GM12878 (cell line): ENCODE measurements at regions not wholly inside any gene's neighbourhood (a gene's known extent, or its start where the extent isn't known, plus 50 kb on each side); places are given as distances from the start of the nearest gene placed in this dataset.

Experiments used
- ATAC-seq: fragments of 200-7000 bp; cut with Tn5 transposase; 3 replicates; pipeline ENCODE4 v1.9.1; 2020; ENCODE audit warnings: mild to moderate bottlenecking, moderate library complexity
- BruUV-seq: library from RNA; stranded (reverse); fragments of 400-500 nt; replicated peaks from 2 replicates; lab custom pipeline; 2021; lab: Mats Ljungman, UMichigan
- CTCF ChIA-PET: fragments of 300-600 bp; sonication (Branson Sonifier 250); formaldehyde crosslinking; extraction: SDS; loops from one replicate; lab custom pipeline; 2021; ENCODE audit warnings: inconsistent platforms; lab: Yijun Ruan, JAX
- POLR2A ChIA-PET: fragments of 350-600 bp; formaldehyde crosslinking; extraction: SDS; loops from one replicate; lab custom pipeline; 2021; ENCODE audit warnings: inconsistent platforms; lab: Charles Lee
- RAD21 ChIA-PET: fragments of 300-600 bp; sonication (Branson Sonifier 250); formaldehyde crosslinking; loops from one replicate; lab custom pipeline; 2023; ENCODE audit warnings: antibody characterized with exemption; ENCODE audit not compliant: unreplicated experiment; lab: Charles Lee
- SMC1A ChIA-PET: fragments of 300-600 bp; sonication (Branson Sonifier 250); formaldehyde crosslinking; loops from one replicate; lab custom pipeline; 2023; ENCODE audit not compliant: unreplicated experiment, uncharacterized antibody; lab: Charles Lee
- DNase-seq: peaks from one replicate; pipeline ENCODE4 v3.0.0-alpha.2; 2011; ENCODE audit warnings: low read depth, low spot score
- FAIRE-seq: peaks from 3 replicates; lab custom pipeline; 2011; peaks lifted over from hg19 to GRCh38; lab: Jason Lieb, UNC
- H2AFZ ChIP-seq: 2 replicates; pipeline ENCODE4 v1.6.0; 2011; ENCODE audit warnings: low read depth, low read length, control low read depth; ENCODE audit not compliant: control insufficient read depth
- H3K27ac ChIP-seq: 2 replicates; pipeline ENCODE4 v1.5.1; 2011; ENCODE audit warnings: control low read depth; ENCODE audit not compliant: control insufficient read depth, insufficient read depth
- H3K27me3 ChIP-seq, 2 experiments: replicated peaks in 1 of 2; 2 replicates each; pipeline versions ENCODE4 v1.6.0 to v1.6.1; 2011; ENCODE audit warnings: low read length in 1 of 2; ENCODE audit not compliant: control insufficient read depth in 2 of 2, insufficient read depth in 2 of 2
- H3K36me3 ChIP-seq, 2 experiments: 2 replicates each; pipeline ENCODE4 v1.5.1; 2011; ENCODE audit warnings: low read length in 1 of 2; ENCODE audit not compliant: control insufficient read depth in 2 of 2, insufficient read depth in 2 of 2
- H3K4me1 ChIP-seq: 2 replicates; pipeline ENCODE4 v1.6.1; 2011; ENCODE audit warnings: mild to moderate bottlenecking, low read length, moderate library complexity, mixed read lengths; ENCODE audit not compliant: control insufficient read depth, insufficient read depth
- H3K4me2 ChIP-seq: 2 replicates; pipeline ENCODE4 v1.6.0; 2011; ENCODE audit warnings: control low read depth; ENCODE audit not compliant: control insufficient read depth, insufficient read depth
- H3K4me3 ChIP-seq: fragments of 200-600 bp; sonication (generic); 2 replicates; pipeline ENCODE4 v1.5.1; 2016
- H3K79me2 ChIP-seq: 2 replicates; pipeline ENCODE4 v1.6.0; 2011; ENCODE audit warnings: low read length; ENCODE audit not compliant: control insufficient read depth, insufficient read depth
- H3K9ac ChIP-seq: 2 replicates; pipeline ENCODE4 v1.8.0; 2011; ENCODE audit warnings: low read length, control low read depth, mixed read lengths; ENCODE audit not compliant: control insufficient read depth, insufficient read depth
- H3K9me3 ChIP-seq: replicated peaks from 3 replicates; pipeline ENCODE4 v1.5.1; 2011; ENCODE audit warnings: mild to moderate bottlenecking, low read length; ENCODE audit not compliant: control insufficient read depth, insufficient read depth
- H4K20me1 ChIP-seq: 2 replicates; pipeline ENCODE4 v1.6.0; 2011; ENCODE audit not compliant: control insufficient read depth, insufficient read depth
- E2F8 ChIP-seq: fragments of 450-650 bp; IDR thresholded peaks from 2 replicates; pipeline ENCODE4 v1.6.1; 2018; ENCODE audit warnings: mild to moderate bottlenecking, low read depth, moderate library complexity; ENCODE audit not compliant: partially characterized antibody
- HDAC2 ChIP-seq: fragments of 200-600 bp; sonication (generic); IDR thresholded peaks from 2 replicates; pipeline ENCODE4 v1.6.1; 2017
- HSF1 ChIP-seq: fragments of 150-350 bp; IDR thresholded peaks from 2 replicates; pipeline ENCODE4 v1.6.1; 2014; ENCODE audit warnings: mild to moderate bottlenecking, low read depth, low read length
- IKZF2 ChIP-seq, 2 experiments: fragments of 450-650 bp; IDR thresholded peaks; 2 replicates each; pipeline ENCODE4 v1.6.1; 2017; ENCODE audit warnings: mild to moderate bottlenecking in 2 of 2, moderate library complexity in 2 of 2
- MEF2A ChIP-seq: IDR thresholded peaks from 2 replicates; pipeline ENCODE4 v1.6.1; 2011; ENCODE audit warnings: low read depth, mild to moderate bottlenecking, low read length, moderate library complexity; ENCODE audit not compliant: insufficient read depth
- NFYB ChIP-seq: IDR thresholded peaks from 2 replicates; pipeline ENCODE4 v1.6.1; 2011; ENCODE audit warnings: low read depth, mild to moderate bottlenecking, low read length, improper control_type of control experiment, moderate library complexity; ENCODE audit not compliant: insufficient read depth
- NKRF ChIP-seq: fragments of 450-650 bp; conservative IDR thresholded peaks from 2 replicates; pipeline ENCODE4 v1.6.1; 2017; ENCODE audit warnings: mild to moderate bottlenecking, moderate library complexity
- NR2C2 ChIP-seq: IDR thresholded peaks from 2 replicates; pipeline ENCODE4 v1.6.1; 2011; ENCODE audit warnings: borderline replicate concordance, low read depth; ENCODE audit not compliant: control insufficient read depth, insufficient read length
- PML ChIP-seq: IDR thresholded peaks from 2 replicates; pipeline ENCODE4 v1.6.1; 2012; ENCODE audit warnings: low read length, inconsistent platforms
- RAD51 ChIP-seq: fragments of 450-650 bp; IDR thresholded peaks from 2 replicates; pipeline ENCODE4 v1.6.1; 2016; ENCODE audit warnings: moderate library complexity, mild to moderate bottlenecking, inconsistent platforms
- RB1 ChIP-seq: fragments of 450-650 bp; formaldehyde crosslinking; IDR thresholded peaks from 2 replicates; pipeline ENCODE4 v1.6.1; 2017; ENCODE audit warnings: mild to moderate bottlenecking, borderline replicate concordance
- SPI1 ChIP-seq: IDR thresholded peaks from 2 replicates; pipeline ENCODE4 v1.6.1; 2011; ENCODE audit warnings: low read depth, mild to moderate bottlenecking, low read length, moderate library complexity, borderline replicate concordance; ENCODE audit not compliant: insufficient read depth
- SREBF2 ChIP-seq: IDR thresholded peaks from 2 replicates; pipeline ENCODE4 v1.6.1; 2012; ENCODE audit warnings: mild to moderate bottlenecking, low read length
- ZNF622 ChIP-seq: fragments of 450-650 bp; IDR thresholded peaks from 2 replicates; pipeline ENCODE4 v1.6.1; 2017; ENCODE audit warnings: mild to moderate bottlenecking, inconsistent platforms
- WGBS: methylation state at CpG from one replicate; pipeline ENCODE4 v1.1.6; 2016; ENCODE audit warnings: low lambda C conversion rate; ENCODE audit not compliant: insufficient replicate concordance, insufficient coverage; ENCODE audit errors: missing lambda C conversion rate; 5-methylcytosine and 5-hydroxymethylcytosine counted together
- in situ Hi-C: fragments of 300-500 bp; cut with MboI; formaldehyde crosslinking; loops from 9 replicates; pipeline ENCODE4 v1.14.3; 2018; ENCODE audit warnings: mixed read lengths
- intact Hi-C: fragments of 100-400 bp; cut with micrococcal nuclease; formaldehyde crosslinking; loops from one replicate; pipeline ENCODE4 v1.14.2; 2022; ENCODE audit not compliant: unreplicated experiment
- TF ChIP-seq, protein P1 (sequence below): fragments of 450-650 bp; IDR thresholded peaks from 2 replicates; pipeline ENCODE4 v1.6.1; 2014; ENCODE audit warnings: mild to moderate bottlenecking

GRCh38 chr6:134810402-134810801, 139.5 kb downstream of the ALDH8A1 start:
- CTCF ChIA-PET = no interaction called here
- H3K9me3 ChIP-seq = no peaks in the 10 kb centered on the region
- H3K9ac ChIP-seq = no peak overlapping the region
- H3K4me1 ChIP-seq = no peaks in the 10 kb centered on the region
- H3K27me3 ChIP-seq = no peaks in the 10 kb centered on the region; a peak in 1 of 4 replicates
- H3K79me2 ChIP-seq = no peaks in the 10 kb centered on the region
- no peaks in the 10 kb centered on the region for H3K36me3 ChIP-seq
- RAD21 ChIA-PET = no interaction called here
- no peak for TF ChIP-seq SREBF2
- TF ChIP-seq RB1 = no peak
- TF ChIP-seq HDAC2 = no peak
- no peak for TF ChIP-seq NFYB
- TF ChIP-seq IKZF2 (IDR thresholded peaks at IDR 0.05) = no peak
- TF ChIP-seq NR2C2 = no peak
- TF ChIP-seq ZNF622 = no peak
- no peak for TF ChIP-seq SPI1
- no peak for TF ChIP-seq HSF1
- TF ChIP-seq, protein P1, sequence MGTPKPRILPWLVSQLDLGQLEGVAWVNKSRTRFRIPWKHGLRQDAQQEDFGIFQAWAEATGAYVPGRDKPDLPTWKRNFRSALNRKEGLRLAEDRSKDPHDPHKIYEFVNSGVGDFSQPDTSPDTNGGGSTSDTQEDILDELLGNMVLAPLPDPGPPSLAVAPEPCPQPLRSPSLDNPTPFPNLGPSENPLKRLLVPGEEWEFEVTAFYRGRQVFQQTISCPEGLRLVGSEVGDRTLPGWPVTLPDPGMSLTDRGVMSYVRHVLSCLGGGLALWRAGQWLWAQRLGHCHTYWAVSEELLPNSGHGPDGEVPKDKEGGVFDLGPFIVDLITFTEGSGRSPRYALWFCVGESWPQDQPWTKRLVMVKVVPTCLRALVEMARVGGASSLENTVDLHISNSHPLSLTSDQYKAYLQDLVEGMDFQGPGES = no peak
- no peak for TF ChIP-seq NKRF
- TF ChIP-seq RAD51 = no peak
- TF ChIP-seq PML = no peak
- no peak for TF ChIP-seq E2F8
- TF ChIP-seq MEF2A = no peak
- SMC1A ChIA-PET = interaction anchor here (1.0 kb wide), 1 partner anchor 632 kb away, joined by 3 read pairs; no protein-coding TSS in a partner anchor
- WGBS = 80% methylated on average over 2 of the region's 2 CpGs
- H3K4me2 ChIP-seq = no peak overlapping the region
- no peak for ATAC-seq
- no peak for DNase-seq
- H3K27ac ChIP-seq = no peak overlapping the region
- POLR2A ChIA-PET = no interaction called here
- in situ Hi-C loops (no loop called here), intact Hi-C loops (no loop called here)
- FAIRE-seq = no peak
- H2AFZ ChIP-seq = no peak overlapping the region
- no peaks in the 10 kb centered on the region for H4K20me1 ChIP-seq
- no peak overlapping the region for H3K4me3 ChIP-seq
- no TSS peak for BruUV-seq
